HG02981 (cell line): ENCODE measurements at regions not wholly inside any gene's neighbourhood (a gene's known extent, or its start where the extent isn't known, plus 50 kb on each side); places are given as distances from the start of the nearest gene placed in this dataset.

Source experiments
- ATAC-seq: cut with Tn5 transposase; IDR thresholded peaks from one replicate; pipeline ENCODE4 v1.9.1; 2021; ENCODE audit warnings: mild to moderate bottlenecking, moderate library complexity; ENCODE audit not compliant: unreplicated experiment

DNA sequence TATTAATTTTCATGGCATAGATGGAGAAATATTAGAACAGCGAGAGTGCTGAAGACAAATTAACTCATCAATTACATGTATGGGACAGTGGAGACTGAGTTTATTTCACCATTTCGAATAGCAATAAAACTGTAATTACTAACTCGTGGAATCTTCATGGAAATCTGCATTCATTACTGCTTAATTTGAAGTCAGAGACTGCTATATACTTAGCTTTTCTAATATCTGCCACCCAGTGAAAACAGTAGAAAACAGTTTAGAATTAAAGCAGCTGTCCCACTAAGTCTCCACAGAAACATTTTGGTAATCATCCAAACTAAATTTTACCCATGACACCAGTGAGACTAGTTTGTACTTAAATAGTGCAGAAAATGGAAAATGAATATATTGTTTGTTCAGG lies 56.8 kb downstream of the IZUMO3 start:
- ATAC-seq: no peak

DNA sequence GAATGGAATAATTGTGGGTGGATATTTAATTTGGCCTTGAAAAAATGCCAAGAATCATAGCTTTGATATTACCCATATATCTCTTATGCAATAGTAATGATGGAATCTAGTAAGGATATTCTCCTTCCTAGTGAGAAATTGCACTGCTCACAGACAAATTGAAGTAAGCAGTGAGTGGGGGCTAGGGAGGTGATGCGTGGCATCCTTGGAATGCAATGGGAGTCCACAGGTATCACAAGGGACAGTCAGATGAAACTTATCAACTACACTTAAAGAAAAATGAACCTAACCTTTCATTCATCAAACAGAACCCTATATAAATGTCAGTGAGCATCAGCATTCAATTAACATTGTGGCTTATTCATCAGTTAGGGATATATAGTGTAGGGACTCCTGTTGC lies 57.8 kb downstream of the IZUMO3 start:
- no peak for ATAC-seq

DNA sequence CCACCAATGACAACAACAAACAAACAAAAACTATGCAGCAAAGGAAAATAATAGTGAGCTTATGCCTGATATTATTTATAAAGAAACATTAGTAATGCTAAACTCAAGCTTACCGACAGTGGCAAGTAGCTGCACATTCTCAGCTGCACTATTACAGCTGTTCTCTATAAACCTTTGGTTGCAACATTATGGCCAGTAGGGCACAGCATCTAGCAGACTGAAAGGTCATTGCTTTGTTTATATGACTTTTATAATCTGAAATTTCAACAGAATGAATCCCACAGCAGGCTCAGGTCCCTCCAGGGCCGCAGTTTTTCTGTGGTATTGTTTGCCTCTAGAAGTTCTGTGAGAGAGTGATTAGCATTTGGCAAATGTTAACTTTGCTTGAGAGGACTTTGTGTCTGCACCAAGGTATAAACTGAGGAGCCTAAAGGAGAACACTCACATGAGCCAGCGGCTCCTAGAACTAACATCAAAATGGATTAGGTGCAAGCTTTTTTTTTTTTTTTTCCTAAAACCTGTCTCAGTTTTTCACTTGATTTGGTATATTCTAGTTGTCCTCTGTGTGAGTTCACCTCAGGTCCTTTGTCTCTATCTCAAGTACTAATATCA lies 58.3 kb downstream of the IZUMO3 start:
- ATAC-seq: no peak

GRCh38 chr9:24479361-24480059 lies 66.2 kb downstream of the IZUMO3 start:
- no peak for ATAC-seq

DNA sequence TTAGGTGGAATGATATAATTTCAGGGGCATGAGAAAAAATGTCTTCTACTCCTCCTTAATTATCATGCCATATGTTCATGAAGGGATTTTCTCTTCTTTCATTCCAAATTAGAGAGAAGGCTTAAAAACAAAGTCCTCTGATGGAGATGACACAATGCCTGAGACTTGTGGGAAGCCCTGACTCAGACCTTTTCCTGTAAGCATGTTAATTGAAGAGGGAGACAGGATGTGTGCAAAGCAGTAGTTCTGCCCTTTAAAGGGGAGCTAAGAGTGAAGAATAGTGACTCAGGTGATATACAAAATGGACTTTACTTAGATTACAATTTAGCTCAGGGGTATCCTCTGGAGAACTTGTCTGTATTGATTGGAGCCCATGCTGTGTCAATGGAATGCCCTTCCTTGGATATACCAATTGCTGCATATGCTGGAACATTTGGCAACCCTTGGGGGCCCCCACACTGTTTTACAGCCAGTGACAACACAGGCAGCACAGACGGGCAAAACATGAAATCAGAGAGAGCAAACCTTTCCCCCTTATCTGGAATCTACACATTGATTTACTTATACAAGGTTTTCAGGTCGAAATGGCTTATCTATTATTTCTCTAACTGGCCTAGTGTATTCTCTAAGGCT lies 81.3 kb downstream of the IZUMO3 start:
- no peak for ATAC-seq

- ATAC-seq: no peak
Measured at GRCh38 chr9:24462951-24463350, 82.7 kb downstream of the IZUMO3 start.

DNA sequence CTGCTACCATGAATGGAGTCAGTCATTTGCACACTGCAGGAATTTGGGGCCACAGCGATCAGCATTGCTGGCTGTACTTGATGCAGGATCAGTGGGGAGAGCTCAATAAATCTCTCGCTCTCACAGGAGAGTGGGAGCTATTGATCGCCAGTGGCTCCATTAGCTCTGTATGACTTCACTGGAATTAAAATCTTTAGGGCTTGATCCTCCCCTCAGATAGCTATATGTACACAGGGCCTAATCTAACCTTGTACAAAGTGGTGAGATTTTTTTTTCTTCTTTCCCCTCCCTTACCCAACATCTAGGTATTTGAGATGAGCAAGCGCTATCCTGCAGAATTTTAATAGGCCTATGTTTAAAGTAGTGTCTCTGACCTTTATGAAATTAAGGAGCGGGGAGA lies 84.9 kb downstream of the IZUMO3 start:
- ATAC-seq: no peak

GRCh38 chr9:24459953-24460352 lies 85.7 kb downstream of the IZUMO3 start:
- ATAC-seq: no peak

- ATAC-seq: no peak
Measured at GRCh38 chr9:24451346-24451745, 94.4 kb downstream of the IZUMO3 start.

DNA sequence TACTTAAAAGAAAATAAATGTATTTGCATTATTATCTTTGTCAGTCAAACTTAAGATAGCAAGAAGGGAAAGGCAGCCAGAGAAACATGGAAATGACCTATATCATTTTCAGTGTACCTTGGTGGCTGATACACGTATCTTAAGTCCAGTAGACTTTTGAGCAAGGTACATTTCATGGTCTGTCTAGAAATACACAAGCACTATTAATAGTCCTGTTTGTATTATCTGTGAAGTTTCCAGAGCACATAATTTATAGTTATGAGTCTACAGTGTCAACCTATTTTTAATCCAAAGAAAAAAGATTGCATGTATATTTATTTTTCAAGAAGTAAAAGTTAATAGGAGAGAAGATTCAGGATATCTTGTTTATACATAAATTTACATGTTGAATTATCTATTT lies 95.7 kb downstream of the IZUMO3 start:
- ATAC-seq: no peak

DNA sequence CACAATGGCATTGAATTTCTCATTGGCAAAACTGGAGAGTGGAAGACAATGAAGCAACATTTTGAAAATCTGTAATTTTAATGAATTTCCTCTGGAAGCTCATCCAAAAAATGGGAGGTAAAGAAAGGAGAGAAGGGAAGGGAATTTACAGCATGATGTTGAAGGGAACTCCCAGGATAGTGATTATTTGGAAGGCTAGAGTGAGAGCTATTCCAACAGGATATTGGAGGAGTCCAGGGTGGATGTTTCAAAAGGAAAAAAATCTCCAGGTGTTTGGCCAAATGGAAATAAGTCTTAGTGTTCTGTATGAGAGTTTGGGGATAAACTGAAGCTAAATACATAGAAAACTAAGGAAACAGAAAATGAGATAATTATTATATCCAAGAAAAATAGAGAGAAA lies 106.2 kb downstream of the IZUMO3 start:
- no peak for ATAC-seq

GRCh38 chr9:24438876-24439275 lies 106.8 kb downstream of the IZUMO3 start:
- no peak for ATAC-seq

DNA sequence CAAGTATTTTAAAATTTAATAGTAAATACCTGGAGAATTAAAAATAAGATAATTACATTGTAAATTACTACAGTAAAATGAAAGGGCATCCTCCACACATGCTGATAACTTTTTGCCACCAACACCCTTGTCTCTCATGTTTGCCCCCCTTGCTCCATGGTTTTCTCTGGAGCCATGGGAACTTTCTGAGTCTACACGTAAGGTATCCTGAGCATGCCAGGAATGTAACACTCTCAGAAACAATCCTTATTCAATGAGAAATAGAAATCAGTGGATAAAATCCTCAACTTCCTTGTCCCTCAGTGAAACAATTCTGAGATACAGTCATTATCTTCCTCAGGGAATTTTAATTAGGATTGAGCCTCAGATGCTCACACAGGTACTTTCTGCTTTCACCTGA lies 108.9 kb downstream of the IZUMO3 start:
- no peak for ATAC-seq

GRCh38 chr9:24434183-24434582 lies 111.5 kb downstream of the IZUMO3 start:
- ATAC-seq: no peak

GRCh38 chr9:24416136-24416535 lies 129.6 kb downstream of the IZUMO3 start:
- no peak for ATAC-seq

- ATAC-seq: no peak
Measured at GRCh38 chr9:24413651-24414050, 132.0 kb downstream of the IZUMO3 start.

GRCh38 chr9:24398466-24398865 lies 147.2 kb downstream of the IZUMO3 start:
- no peak for ATAC-seq

DNA sequence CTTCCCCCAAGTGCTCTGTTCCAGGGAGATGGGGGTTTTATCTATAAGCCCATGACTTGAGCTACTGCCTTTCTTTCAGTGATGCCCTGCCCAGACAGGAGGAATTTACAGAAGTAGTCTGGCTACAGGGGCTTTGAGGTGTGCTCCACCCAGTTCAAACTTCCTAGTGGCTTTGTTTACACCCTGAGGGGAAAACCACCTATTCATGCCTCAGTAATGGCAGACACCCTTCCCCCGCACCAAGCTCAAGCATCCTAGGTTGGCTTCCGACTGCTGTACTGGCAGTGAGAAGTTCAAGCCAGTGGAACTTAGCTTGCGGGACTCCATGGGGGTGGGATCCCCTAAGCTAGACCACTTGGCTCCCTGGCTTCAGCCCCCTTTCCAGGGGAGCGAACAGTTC lies 154.6 kb downstream of the IZUMO3 start:
- ATAC-seq: no peak

DNA sequence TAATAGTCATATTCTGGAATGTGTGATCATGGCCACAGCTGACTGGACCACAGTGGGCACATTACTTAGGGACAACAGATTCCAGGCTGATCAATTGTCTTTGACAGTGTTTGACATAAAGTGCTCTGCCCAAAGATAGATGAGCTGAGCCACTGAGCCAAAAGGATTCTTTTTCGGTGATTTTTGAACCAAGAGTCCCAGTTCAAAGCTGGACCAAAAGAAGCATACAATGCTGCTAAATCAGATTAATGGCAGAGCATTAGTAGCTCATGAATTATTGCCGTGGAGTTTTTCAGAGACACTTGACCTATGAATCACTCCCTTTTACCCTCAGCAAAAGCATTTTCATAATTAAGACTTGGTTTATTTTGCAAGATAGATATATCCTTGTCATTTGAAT lies 160.6 kb downstream of the IZUMO3 start:
- ATAC-seq: no peak

DNA sequence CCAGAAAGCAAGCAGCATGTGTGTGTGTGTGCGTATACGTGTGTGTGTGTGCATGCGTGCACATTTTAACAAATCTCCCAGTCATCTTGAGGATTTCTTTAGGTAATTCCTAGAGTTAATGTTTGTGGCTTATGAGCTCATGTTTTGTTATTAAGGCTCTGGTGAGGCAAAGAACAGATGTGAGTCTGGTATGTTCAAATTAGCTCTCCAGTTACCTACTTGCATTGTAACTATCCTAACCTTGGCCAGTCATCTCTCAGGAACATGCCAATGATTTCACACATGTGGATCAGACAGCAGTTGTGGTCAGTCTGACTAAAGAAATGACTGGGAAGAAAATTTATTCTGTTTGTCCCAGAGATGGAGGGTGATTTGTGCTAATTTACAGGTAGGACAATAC lies 163.1 kb downstream of the IZUMO3 start:
- ATAC-seq: no peak

- ATAC-seq: no peak
Measured at GRCh38 chr9:24381205-24381604, 164.5 kb downstream of the IZUMO3 start.

DNA sequence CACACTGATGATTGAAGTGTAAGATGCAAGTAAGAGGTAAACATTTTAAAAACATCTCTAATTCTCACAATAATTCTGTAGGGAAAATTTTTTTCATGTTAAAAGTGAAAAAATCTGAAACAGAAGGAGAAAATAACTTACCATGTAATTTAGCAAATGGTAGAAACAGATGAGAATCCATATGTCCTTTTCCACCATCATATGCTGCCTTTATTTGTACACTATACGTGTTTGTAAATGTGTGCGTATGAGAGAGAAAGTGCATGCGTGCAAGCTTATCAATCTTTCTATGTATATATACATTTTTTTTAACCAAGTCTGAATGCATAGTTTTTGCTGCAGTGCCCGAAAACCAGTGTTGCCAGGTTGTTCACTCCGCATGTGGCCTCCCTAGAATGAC lies 186.7 kb downstream of the IZUMO3 start:
- no peak for ATAC-seq
